OCI-LY7 (cell line): ENCODE measurements at regions not wholly inside any gene's neighbourhood (a gene's known extent, or its start where the extent isn't known, plus 50 kb on each side); places are given as distances from the start of the nearest gene placed in this dataset.

Experiments used
- BruUV-seq: library from RNA; stranded (reverse); fragments of 400-500 nt; replicated peaks from 2 replicates; lab custom pipeline; 2021; lab: Mats Ljungman, UMichigan
- CTCF ChIA-PET: fragments of 300-600 bp; sonication (Branson Sonifier 250); formaldehyde crosslinking; loops from one replicate; lab custom pipeline; 2022; ENCODE audit warnings: antibody characterized with exemption; ENCODE audit not compliant: unreplicated experiment; lab: Charles Lee
- POLR2A ChIA-PET: fragments of 300-600 bp; sonication (Branson Sonifier 250); formaldehyde crosslinking; loops from one replicate; lab custom pipeline; 2022; ENCODE audit warnings: antibody characterized with exemption; lab: Charles Lee
- DNase-seq: peaks from one replicate; pipeline ENCODE4 v3.0.0-alpha.2; 2015; ENCODE audit warnings: low spot score
- H2AFZ ChIP-seq: fragments of 200-600 bp; sonication (generic), shearing (Covaris generic); 2 replicates; pipeline ENCODE4 v1.6.1; 2014; ENCODE audit warnings: mild to moderate bottlenecking, antibody characterized with exemption, low read length, moderate library complexity
- H3K27ac ChIP-seq: fragments of 200-600 bp; sonication (generic); 2 replicates; pipeline ENCODE4 v1.5.1; 2014; ENCODE audit warnings: mixed run types, low read depth, mild to moderate bottlenecking, moderate library complexity, low read length, inconsistent platforms; ENCODE audit not compliant: poor library complexity, severe bottlenecking
- H3K36me3 ChIP-seq: fragments of 200-600 bp; sonication (generic); 2 replicates; pipeline ENCODE4 v1.6.1; 2014; ENCODE audit warnings: mild to moderate bottlenecking, antibody characterized with exemption, low read length, moderate library complexity, mixed read lengths; ENCODE audit not compliant: insufficient read depth
- H3K4me1 ChIP-seq: fragments of 200-600 bp; sonication (generic); 2 replicates; pipeline ENCODE4 v1.5.1; 2014; ENCODE audit warnings: mild to moderate bottlenecking, low read length; ENCODE audit not compliant: insufficient read depth, poor library complexity, severe bottlenecking
- H3K4me2 ChIP-seq: fragments of 200-600 bp; sonication (generic); 2 replicates; pipeline ENCODE4 v1.6.1; 2014; ENCODE audit warnings: mild to moderate bottlenecking, low read length
- H3K4me3 ChIP-seq: fragments of 200-600 bp; sonication (generic); 2 replicates; pipeline ENCODE4 v1.5.1; 2014; ENCODE audit warnings: mild to moderate bottlenecking, low read depth, low read length; ENCODE audit not compliant: poor library complexity, severe bottlenecking
- H3K79me2 ChIP-seq: fragments of 200-600 bp; sonication (generic); 2 replicates; pipeline ENCODE4 v1.6.1; 2016; ENCODE audit warnings: low read depth, mild to moderate bottlenecking, low read length, moderate library complexity, mixed read lengths; ENCODE audit not compliant: insufficient read depth
- H3K9me2 ChIP-seq: fragments of 200-600 bp; sonication (generic); 2 replicates; pipeline ENCODE4 v1.6.1; 2016; ENCODE audit warnings: mild to moderate bottlenecking, low read length, mixed read lengths; ENCODE audit not compliant: insufficient read depth
- H3K9me3 ChIP-seq: fragments of 200-600 bp; sonication (generic); 2 replicates; pipeline ENCODE4 v1.6.1; 2014; ENCODE audit warnings: mild to moderate bottlenecking, mixed run types, low read length, mixed read lengths
- H4K20me1 ChIP-seq: fragments of 200-600 bp; sonication (generic); 2 replicates; pipeline ENCODE4 v1.6.1; 2014; ENCODE audit warnings: mild to moderate bottlenecking, antibody characterized with exemption, low read length, moderate library complexity, mixed read lengths; ENCODE audit not compliant: insufficient read depth
- CTCF ChIP-seq: fragments of 200-600 bp; sonication (generic); conservative IDR thresholded peaks from 2 replicates; pipeline ENCODE4 v1.5.1; 2014; ENCODE audit warnings: mild to moderate bottlenecking, antibody characterized with exemption, low read length, moderate library complexity, mixed read lengths
- EZH2phosphoT487 ChIP-seq: fragments of 200-600 bp; sonication (generic); IDR thresholded peaks from 2 replicates; pipeline ENCODE4 v1.6.1; 2018; ENCODE audit warnings: low read depth, borderline replicate concordance, mild to moderate bottlenecking, mixed run types, antibody characterized with exemption, low read length, moderate library complexity, mixed read lengths
- intact Hi-C: fragments of 100-400 bp; cut with micrococcal nuclease; formaldehyde crosslinking; loops from one replicate; pipeline ENCODE4 v1.10.0; 2022; ENCODE audit not compliant: unreplicated experiment

DNA sequence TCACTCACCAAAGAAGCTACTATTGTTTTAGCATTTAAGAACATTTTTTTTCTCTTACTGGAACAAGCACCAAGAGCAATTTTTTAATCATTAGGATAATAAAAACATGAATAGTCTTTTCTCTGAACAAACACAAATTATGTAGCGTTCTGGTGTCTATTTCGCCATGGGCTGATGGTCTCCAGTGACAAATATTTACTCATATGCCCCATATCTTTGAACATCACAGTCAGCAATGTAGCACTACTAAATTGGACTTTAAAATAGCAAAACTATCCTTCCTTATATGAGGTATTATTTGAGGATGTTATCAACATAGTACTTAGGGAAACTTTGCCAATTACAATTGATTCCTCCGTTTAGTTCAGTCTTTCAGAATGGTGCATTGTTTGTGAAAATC is 1326.0 kb upstream of the ZEB2 start:
- no peak overlapping the region for H3K27ac ChIP-seq
- H3K4me1 ChIP-seq: no peaks in the 10 kb centered on the region
- H2AFZ ChIP-seq: no peak overlapping the region
- no peaks in the 10 kb centered on the region for H3K79me2 ChIP-seq
- H3K9me3 ChIP-seq: no peaks in the 10 kb centered on the region
- no peak overlapping the region for H3K4me3 ChIP-seq
- no peaks in the 10 kb centered on the region for H4K20me1 ChIP-seq
- H3K4me2 ChIP-seq: no peak overlapping the region
- POLR2A ChIA-PET: interaction anchor here (1.4 kb wide), 1 partner anchor 13 kb away, joined by 5 read pairs; no protein-coding TSS in a partner anchor
- H3K9me2 ChIP-seq: no peaks in the 10 kb centered on the region
- H3K36me3 ChIP-seq: no peaks in the 10 kb centered on the region
- CTCF ChIA-PET: no interaction called here
- BruUV-seq: no TSS peak
- intact Hi-C loops: no loop called here
- TF ChIP-seq EZH2phosphoT487 (no peak), CTCF (no peak)
- DNase-seq: no peak

DNA sequence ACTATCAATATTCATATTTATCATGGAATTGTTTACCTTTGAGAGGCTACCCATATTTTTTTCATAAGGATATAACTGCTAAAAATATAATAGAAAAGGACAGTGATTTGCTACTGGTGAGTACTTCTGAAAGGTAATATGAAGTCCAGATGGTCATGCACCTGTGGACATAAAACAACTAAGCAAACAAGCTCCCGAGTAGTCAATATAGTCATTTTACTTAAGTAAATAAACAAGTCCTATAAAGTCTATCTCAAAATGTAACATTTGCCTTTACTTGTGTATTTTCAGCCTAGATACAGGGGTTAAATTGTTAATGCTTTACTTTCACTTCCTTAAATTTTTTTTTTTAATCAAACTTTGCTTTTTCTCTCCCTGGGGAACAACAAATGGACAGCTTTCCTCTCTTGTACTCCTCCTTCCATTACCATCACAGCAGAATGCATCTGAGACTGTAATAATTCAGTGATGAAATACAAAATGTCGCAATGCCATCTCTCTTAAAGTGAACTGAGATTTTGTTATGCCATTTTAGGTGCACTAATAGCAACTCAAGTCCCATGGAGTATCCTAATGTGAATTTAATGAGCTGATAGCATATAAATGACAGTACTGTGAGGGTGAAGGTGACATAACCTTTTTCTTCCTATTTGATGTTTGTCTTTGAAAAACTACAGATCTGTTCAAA is 1325.4 kb upstream of the ZEB2 start:
- intact Hi-C loops: no loop called here
- Histone ChIP-seq H3K4me3 (no peak overlapping the region), H3K27ac (no peak overlapping the region), H3K79me2 (no peaks in the 10 kb centered on the region), H2AFZ (no peak overlapping the region), H3K9me2 (no peaks in the 10 kb centered on the region), H3K4me2 (no peak overlapping the region), H3K9me3 (no peaks in the 10 kb centered on the region), H3K4me1 (no peaks in the 10 kb centered on the region), H4K20me1 (no peaks in the 10 kb centered on the region), H3K36me3 (no peaks in the 10 kb centered on the region)
- BruUV-seq: no TSS peak
- ChIA-PET POLR2A (interaction anchor here (1.4 kb wide), 1 partner anchor 13 kb away, joined by 5 read pairs; no protein-coding TSS in a partner anchor), CTCF (no interaction called here)
- DNase-seq: peak; percentile 18
- TF ChIP-seq CTCF (no peak), EZH2phosphoT487 (no peak)

DNA sequence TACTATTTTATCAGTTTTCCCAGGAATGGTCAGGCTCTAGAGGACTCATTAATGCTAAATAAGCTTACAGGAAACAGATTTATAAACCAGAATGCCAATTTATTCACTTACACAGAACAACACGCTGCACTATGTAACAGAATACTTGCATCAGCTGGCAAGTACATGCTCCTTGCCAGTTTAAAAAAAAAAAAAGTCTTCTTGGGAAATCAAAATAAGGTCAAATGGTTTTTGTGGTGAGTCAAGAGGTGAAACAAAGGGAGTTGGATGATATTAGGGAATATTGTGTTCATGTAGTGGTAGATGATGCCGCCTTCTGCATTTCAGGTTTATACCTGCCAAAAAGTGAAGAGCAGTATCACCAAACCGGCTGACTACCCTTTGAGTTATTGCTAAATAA is 1322.1 kb upstream of the ZEB2 start:
- H3K9me3 ChIP-seq: no peaks in the 10 kb centered on the region
- no peaks in the 10 kb centered on the region for H3K36me3 ChIP-seq
- H3K79me2 ChIP-seq: no peaks in the 10 kb centered on the region
- POLR2A ChIA-PET: no interaction called here
- intact Hi-C loops: no loop called here
- no peak for DNase-seq
- no peak overlapping the region for H3K4me3 ChIP-seq
- H4K20me1 ChIP-seq: no peaks in the 10 kb centered on the region
- no peak overlapping the region for H3K4me2 ChIP-seq
- no peaks in the 10 kb centered on the region for H3K4me1 ChIP-seq
- BruUV-seq: no TSS peak
- H2AFZ ChIP-seq: no peak overlapping the region
- TF ChIP-seq CTCF (no peak), EZH2phosphoT487 (no peak)
- H3K27ac ChIP-seq: no peak overlapping the region
- H3K9me2 ChIP-seq: no peaks in the 10 kb centered on the region
- CTCF ChIA-PET: no interaction called here
